HG03520 (cell line): ENCODE measurements at regions not wholly inside any gene's neighbourhood (a gene's known extent, or its start where the extent isn't known, plus 50 kb on each side); places are given as distances from the start of the nearest gene placed in this dataset.
"Not testable (repeated sequence)": the region's sequence is repeated elsewhere in the genome, so short reads cannot be mapped to it uniquely, and the experiment has no call there.

Source experiments
- ATAC-seq: cut with Tn5 transposase; IDR thresholded peaks from one replicate; pipeline ENCODE4 v1.9.1; 2021; ENCODE audit warnings: mild to moderate bottlenecking, moderate library complexity; ENCODE audit not compliant: unreplicated experiment

GRCh38 chr13:90246687-90247345, 1100.7 kb upstream of the MIR17HG start:
- ATAC-seq = no peak

- no peak for ATAC-seq
Observed at GRCh38 chr13:90253806-90254205, 1093.7 kb upstream of the MIR17HG start.

- ATAC-seq = no peak
Observed at GRCh38 chr13:90254437-90254836, 1093.0 kb upstream of the MIR17HG start.

GRCh38 chr13:90256746-90257145, 1090.7 kb upstream of the MIR17HG start:
- no peak for ATAC-seq

- no peak for ATAC-seq
Observed at GRCh38 chr13:90258129-90258528, 1089.4 kb upstream of the MIR17HG start.

- no peak for ATAC-seq
Observed at GRCh38 chr13:90261343-90261742, 1086.1 kb upstream of the MIR17HG start.

- no peak for ATAC-seq
Observed at GRCh38 chr13:90270226-90270625, 1077.3 kb upstream of the MIR17HG start.

GRCh38 chr13:90272356-90272755, 1075.1 kb upstream of the MIR17HG start:
- ATAC-seq = no peak

GRCh38 chr13:90276216-90276615, 1071.3 kb upstream of the MIR17HG start:
- ATAC-seq = no peak

GRCh38 chr13:90278231-90278630, 1069.3 kb upstream of the MIR17HG start:
- not testable (repeated sequence) for ATAC-seq

GRCh38 chr13:90281709-90282108, 1065.8 kb upstream of the MIR17HG start:
- ATAC-seq = no peak

- ATAC-seq = no peak
Observed at GRCh38 chr13:90287521-90287920, 1060.0 kb upstream of the MIR17HG start.

- no peak for ATAC-seq
Observed at GRCh38 chr13:90293793-90294361, 1053.6 kb upstream of the MIR17HG start.

GRCh38 chr13:90299238-90299637, 1048.2 kb upstream of the MIR17HG start:
- ATAC-seq = no peak

- ATAC-seq = no peak
Observed at GRCh38 chr13:90300015-90300414, 1047.5 kb upstream of the MIR17HG start.

- ATAC-seq = no peak
Observed at GRCh38 chr13:90302107-90302506, 1045.4 kb upstream of the MIR17HG start.

- ATAC-seq = no peak
Observed at GRCh38 chr13:90305796-90306195, 1041.7 kb upstream of the MIR17HG start.

- ATAC-seq = no peak
Observed at GRCh38 chr13:90307136-90307535, 1040.4 kb upstream of the MIR17HG start.

GRCh38 chr13:90308249-90308648, 1039.2 kb upstream of the MIR17HG start:
- no peak for ATAC-seq

GRCh38 chr13:90311929-90312328, 1035.6 kb upstream of the MIR17HG start:
- no peak for ATAC-seq

- no peak for ATAC-seq
Observed at GRCh38 chr13:90315061-90315460, 1032.4 kb upstream of the MIR17HG start.

GRCh38 chr13:90320664-90321063, 1026.8 kb upstream of the MIR17HG start:
- ATAC-seq = no peak
